ENCODE measurements at regions not wholly inside any gene's neighbourhood (a gene's known extent, or its start where the extent isn't known, plus 50 kb on each side); places are given as distances from the start of the nearest gene placed in this dataset.

DNA sequence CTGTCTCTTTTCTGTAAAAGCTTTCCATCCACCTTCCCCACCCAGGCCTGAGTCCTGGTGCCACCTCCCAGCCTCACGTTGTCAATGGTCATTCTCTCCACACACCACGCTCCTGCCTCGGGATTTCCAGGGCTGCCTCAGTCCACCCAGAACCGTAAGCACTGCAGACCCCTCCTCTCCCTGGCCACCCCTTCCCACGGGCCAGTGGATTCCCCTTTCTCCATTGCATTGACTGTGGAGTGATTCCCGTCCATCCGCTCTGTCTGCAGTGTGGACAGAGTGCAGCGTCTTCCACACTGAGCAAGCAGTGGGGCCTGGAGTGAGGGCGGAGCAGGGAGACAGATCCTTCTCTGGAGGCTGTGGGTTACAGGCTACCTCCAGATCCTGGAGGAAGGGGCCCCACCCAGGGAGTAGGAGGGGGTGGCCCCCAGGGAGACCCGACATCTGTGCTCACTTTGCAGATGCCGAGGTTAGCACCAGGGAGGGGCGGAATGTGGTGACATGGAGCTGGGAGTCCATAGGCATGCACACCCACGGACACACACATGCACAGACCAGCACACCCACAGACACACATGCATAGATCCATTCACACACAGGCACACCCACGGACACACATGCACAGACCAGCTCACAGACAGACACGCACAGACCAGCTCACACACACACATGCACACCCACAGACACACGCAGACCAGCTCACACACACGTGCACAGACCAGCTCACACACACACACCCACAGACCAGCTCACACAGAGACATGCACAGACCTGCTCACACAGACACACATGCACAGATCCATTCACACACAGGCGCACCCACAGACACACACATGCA, 109.6 kb upstream of the B3GAT1 start:
- no peak overlapping the region for H3K4me3 ChIP-seq (ENCODE audit: low read length)
- H3K4me1 ChIP-seq (ENCODE audit: control insufficient read depth, insufficient read depth, low read length), result no peaks in the 10 kb centered on the region
- H3K27me3 ChIP-seq (ENCODE audit: control insufficient read depth, insufficient read depth, low read length), result no peaks in the 10 kb centered on the region
- H3K9ac ChIP-seq (ENCODE audit: low read length), result no peak overlapping the region
- H3K27ac ChIP-seq (ENCODE audit: low read depth, low read length), result no peak overlapping the region
- H3K36me3 ChIP-seq (ENCODE audit: control insufficient read depth, insufficient read depth, low read length), result no peaks in the 10 kb centered on the region

DNA sequence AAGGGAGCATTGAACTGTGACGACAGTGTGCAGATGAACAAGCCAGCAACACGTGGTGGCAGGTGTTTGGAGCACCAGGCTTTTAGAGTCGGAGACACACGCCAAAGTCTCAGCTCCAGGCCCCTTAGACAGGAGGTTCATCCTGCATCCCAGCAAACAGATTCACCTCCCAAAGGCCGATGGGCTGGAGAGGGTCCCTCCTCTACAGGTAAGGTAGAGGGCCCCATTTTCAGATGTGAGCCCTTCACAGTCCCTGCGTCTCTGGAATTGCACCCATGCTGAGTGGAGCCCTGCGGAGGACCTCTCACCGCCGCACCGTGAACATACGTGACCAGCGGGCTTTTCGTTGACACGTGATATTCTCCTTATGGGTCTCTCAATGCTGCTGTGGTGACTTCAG, 109.0 kb upstream of the B3GAT1 start:
- no peaks in the 10 kb centered on the region for H3K4me1 ChIP-seq (ENCODE audit: control insufficient read depth, insufficient read depth, low read length)

DNA sequence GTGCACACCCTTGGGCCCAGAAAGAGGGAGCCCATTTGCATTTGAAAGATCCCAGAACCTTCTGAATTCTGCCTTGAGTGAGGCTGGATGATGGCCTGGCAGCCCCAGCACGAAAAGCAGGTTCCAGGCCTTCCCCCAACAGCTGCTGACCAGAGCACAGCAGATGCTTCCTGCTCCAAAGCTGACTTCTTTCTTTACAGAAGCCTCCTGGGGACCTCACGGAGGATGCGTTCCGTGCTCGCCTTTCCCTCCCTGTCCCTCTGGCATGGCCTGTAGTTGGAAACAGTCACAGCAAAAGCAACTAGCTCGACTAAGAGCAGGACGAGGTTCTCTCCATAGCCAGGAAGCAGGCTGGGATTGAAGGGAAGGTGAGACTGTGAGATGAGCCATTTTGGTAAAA, 107.7 kb upstream of the B3GAT1 start:
- no peaks in the 10 kb centered on the region for H3K36me3 ChIP-seq (ENCODE audit: control insufficient read depth, insufficient read depth, low read length)
- H3K9ac ChIP-seq (ENCODE audit: low read length), result no peak overlapping the region
- H3K27me3 ChIP-seq (ENCODE audit: control insufficient read depth, insufficient read depth, low read length), result no peaks in the 10 kb centered on the region
- H3K4me1 ChIP-seq (ENCODE audit: control insufficient read depth, insufficient read depth, low read length), result no peaks in the 10 kb centered on the region
- H3K27ac ChIP-seq (ENCODE audit: low read depth, low read length), result no peak overlapping the region
- H3K4me3 ChIP-seq (ENCODE audit: low read length), result no peak overlapping the region

More for the DNA sequence above, 109.0 kb upstream of the B3GAT1 start:
- Histone ChIP-seq H3K9ac (ENCODE audit: low read length) (no peak overlapping the region), H3K36me3 (ENCODE audit: control insufficient read depth, insufficient read depth, low read length) (no peaks in the 10 kb centered on the region), H3K27me3 (ENCODE audit: control insufficient read depth, insufficient read depth, low read length) (no peaks in the 10 kb centered on the region), H3K4me3 (ENCODE audit: low read length) (no peak overlapping the region), H3K27ac (ENCODE audit: low read depth, low read length) (no peak overlapping the region)

DNA sequence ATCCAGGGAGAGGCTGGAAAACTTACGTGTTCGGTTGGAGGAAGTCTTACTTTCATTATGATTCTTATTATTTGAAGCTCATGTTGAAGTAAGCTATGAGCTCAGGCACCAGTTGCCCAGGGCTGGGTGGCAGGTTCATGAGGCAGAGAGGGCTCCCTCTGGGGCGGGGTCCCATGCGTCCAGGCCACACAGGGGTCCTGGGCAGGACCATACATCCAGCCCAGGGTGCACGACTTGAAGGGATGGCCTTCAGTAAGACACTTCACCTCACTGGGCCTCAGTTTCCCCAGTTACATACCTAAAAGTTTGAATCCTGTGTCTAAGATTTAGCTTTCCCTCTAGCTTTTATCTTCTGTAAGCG, 107.3 kb upstream of the B3GAT1 start:
- no peaks in the 10 kb centered on the region for H3K4me1 ChIP-seq (ENCODE audit: control insufficient read depth, insufficient read depth, low read length)

DNA sequence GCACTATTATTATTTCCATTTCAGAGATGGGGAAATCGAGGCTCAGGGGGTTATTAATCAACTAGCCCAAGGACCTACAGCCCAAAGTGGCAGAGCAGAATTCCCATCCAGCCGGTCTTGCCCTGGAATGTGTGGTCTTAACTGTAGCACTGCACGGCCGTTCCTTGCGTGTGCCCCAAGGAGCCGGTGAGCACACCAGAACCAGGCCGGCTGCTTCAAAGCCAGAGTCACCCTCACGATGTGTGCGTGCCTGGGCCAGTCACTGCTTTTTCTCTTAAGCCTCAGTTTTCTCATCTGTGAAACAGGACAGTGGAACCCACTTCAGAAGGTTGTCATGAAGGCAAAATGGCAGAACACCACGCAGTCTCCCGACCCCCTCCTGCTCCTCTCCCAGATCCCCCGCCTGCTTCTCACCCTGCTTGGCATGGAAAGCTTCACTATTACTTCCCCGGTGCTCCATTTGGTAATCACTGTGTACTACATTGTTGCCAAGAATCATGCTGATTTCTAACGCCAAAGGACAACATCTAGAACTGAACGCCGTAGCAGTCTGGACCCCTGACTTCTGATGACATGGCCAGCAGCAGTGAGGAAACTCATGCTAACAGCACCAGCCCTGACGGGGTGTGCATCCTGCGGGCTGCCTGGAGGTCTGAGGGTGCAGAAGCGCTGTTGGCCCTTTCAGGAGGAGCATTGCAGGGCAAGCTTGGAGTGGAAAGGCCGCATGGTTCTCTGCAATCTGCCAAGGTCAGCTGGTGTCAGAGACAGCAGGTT, 106.8 kb upstream of the B3GAT1 start:
- H3K27ac ChIP-seq (ENCODE audit: low read depth, low read length), result no peak overlapping the region
- H3K4me1 ChIP-seq (ENCODE audit: control insufficient read depth, insufficient read depth, low read length), result no peaks in the 10 kb centered on the region
- no peak overlapping the region for H3K9ac ChIP-seq (ENCODE audit: low read length)

More for the DNA sequence above, 107.3 kb upstream of the B3GAT1 start:
- Histone ChIP-seq H3K27me3 (ENCODE audit: control insufficient read depth, insufficient read depth, low read length) (no peaks in the 10 kb centered on the region), H3K9ac (ENCODE audit: low read length) (no peak overlapping the region), H3K36me3 (ENCODE audit: control insufficient read depth, insufficient read depth, low read length) (no peaks in the 10 kb centered on the region), H3K27ac (ENCODE audit: low read depth, low read length) (no peak overlapping the region), H3K4me3 (ENCODE audit: low read length) (no peak overlapping the region)

DNA sequence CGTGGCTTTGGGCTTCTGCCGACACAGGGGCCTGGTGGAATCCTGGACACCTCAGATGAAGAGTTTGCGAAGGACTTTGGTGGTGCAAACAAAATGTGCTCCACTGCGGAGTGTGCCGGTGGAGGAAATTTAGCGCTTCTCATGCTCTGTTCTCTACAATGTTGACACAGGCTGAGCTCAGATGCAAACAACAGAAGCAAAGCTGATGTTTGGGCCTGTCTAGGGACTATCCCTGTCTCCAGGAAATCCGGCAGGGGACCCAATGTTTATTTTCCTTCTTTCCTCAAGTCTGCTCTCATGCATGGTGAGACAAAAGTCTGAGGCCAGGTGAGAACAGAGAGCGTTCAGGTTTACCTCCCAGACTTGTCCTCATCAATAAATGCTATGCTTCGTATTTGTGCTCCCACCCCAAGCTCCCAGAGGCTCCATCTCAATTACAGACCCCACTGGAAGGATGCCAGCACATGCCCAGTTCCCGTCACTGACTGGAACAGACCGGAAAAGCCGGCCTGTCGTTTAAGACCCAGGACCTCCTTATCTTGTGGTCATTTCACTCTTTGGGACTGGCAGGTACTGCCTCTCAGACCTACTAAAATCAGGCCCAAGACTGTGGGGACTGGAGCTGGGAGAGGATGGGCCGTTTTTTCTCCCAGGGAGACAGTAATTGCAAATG, 105.7 kb upstream of the B3GAT1 start:
- H3K27me3 ChIP-seq (ENCODE audit: control insufficient read depth, insufficient read depth, low read length), result no peaks in the 10 kb centered on the region
- no peaks in the 10 kb centered on the region for H3K4me1 ChIP-seq (ENCODE audit: control insufficient read depth, insufficient read depth, low read length)
- H3K4me3 ChIP-seq (ENCODE audit: low read length), result no peak overlapping the region
- no peak overlapping the region for H3K9ac ChIP-seq (ENCODE audit: low read length)
- H3K36me3 ChIP-seq (ENCODE audit: control insufficient read depth, insufficient read depth, low read length), result no peaks in the 10 kb centered on the region
- H3K27ac ChIP-seq (ENCODE audit: low read depth, low read length), result no peak overlapping the region

More for the DNA sequence above, 106.8 kb upstream of the B3GAT1 start:
- no peaks in the 10 kb centered on the region for H3K36me3 ChIP-seq (ENCODE audit: control insufficient read depth, insufficient read depth, low read length)
- no peaks in the 10 kb centered on the region for H3K27me3 ChIP-seq (ENCODE audit: control insufficient read depth, insufficient read depth, low read length)
- no peak overlapping the region for H3K4me3 ChIP-seq (ENCODE audit: low read length)

DNA sequence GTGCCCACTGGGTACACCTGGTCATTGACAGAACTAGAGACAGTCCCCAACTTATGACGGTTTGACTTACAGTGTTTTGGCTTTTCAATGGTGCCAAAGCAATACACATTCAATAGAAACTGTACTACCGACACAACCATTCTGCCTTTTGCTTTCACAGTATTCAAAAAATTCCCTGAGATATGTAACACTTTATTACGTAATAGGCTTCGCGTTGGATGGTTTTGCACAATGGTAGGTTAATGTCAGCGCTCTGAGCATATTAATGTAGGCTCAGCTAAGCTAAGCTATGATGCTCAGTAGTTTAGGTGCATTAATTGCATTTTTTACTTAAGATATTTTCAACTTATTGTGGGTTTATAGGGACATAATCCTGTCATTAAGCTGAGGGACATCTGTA, 105.1 kb upstream of the B3GAT1 start:
- Histone ChIP-seq H3K27ac (ENCODE audit: low read depth, low read length) (no peak overlapping the region), H3K4me1 (ENCODE audit: control insufficient read depth, insufficient read depth, low read length) (no peaks in the 10 kb centered on the region), H3K4me3 (ENCODE audit: low read length) (no peak overlapping the region), H3K36me3 (ENCODE audit: control insufficient read depth, insufficient read depth, low read length) (no peaks in the 10 kb centered on the region), H3K27me3 (ENCODE audit: control insufficient read depth, insufficient read depth, low read length) (no peaks in the 10 kb centered on the region), H3K9ac (ENCODE audit: low read length) (no peak overlapping the region)

DNA sequence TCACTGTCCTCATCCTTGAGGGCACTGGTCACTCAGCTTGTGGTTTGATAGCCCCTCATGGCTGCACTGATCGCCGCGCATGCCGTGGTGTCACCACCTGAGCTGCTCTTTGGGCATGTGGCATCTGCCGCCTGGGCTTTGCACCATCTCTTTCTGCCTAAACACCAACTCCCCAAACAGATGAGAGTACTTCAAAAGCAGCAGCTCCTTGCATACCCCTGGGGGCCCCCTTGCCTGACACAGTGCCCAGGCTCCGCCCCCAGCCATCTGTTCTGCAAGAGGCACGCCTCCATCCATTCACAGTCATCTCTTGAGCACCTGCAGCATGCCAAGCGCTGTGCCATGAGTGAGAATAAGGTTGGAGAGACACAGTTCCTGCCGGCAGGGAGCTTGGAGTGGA, 104.5 kb upstream of the B3GAT1 start:
- Histone ChIP-seq H3K9ac (ENCODE audit: low read length) (no peak overlapping the region), H3K4me3 (ENCODE audit: low read length) (no peak overlapping the region), H3K27ac (ENCODE audit: low read depth, low read length) (no peak overlapping the region), H3K36me3 (ENCODE audit: control insufficient read depth, insufficient read depth, low read length) (no peaks in the 10 kb centered on the region), H3K27me3 (ENCODE audit: control insufficient read depth, insufficient read depth, low read length) (no peaks in the 10 kb centered on the region), H3K4me1 (ENCODE audit: control insufficient read depth, insufficient read depth, low read length) (no peaks in the 10 kb centered on the region)

DNA sequence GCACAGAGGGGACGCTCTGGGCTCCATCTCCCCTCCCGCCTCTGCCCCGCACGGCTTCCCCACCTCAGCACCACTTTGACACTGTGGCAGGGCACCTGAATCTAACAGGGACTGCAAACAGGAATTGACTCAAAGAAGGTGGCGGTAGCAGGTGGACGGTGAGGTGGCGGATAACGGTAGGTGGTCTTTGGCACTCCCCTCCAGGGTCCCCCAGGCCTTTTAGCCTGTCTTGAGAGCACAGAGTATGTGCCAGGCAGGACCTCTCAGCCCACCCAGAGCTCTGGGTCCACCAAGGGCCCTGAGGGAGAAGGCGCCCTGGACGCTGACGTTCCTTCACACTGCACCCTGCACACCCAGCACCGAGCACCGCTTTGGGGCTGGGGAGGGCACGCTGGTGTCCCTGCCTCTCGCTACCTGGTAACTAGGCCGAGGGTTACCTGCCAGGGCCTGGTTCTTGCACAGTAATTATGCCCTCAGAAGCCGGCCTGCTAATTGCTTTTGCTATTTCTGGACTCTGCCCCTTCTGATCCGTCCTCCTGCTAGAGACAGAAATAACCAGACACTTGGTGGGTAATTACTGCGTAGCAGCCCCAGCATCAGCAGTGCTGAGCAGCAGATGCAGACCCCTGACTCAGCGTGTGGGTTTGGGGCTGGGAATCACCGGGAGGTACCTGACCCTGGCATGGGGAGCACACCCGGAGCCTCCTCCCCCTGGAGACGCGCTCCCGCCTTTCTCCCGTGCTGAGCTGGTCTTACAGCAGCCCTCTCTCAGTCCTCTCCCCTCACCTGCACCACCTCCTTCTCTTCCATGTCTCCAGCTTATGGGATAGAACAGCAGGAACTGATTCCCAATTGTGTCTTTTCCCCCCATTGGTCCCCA, 103.3 kb upstream of the B3GAT1 start:
- no peaks in the 10 kb centered on the region for H3K4me1 ChIP-seq (ENCODE audit: control insufficient read depth, insufficient read depth, low read length)
- H3K27ac ChIP-seq (ENCODE audit: low read depth, low read length), result no peak overlapping the region
- H3K27me3 ChIP-seq (ENCODE audit: control insufficient read depth, insufficient read depth, low read length), result no peaks in the 10 kb centered on the region
- H3K4me3 ChIP-seq (ENCODE audit: low read length), result no peak overlapping the region
- H3K9ac ChIP-seq (ENCODE audit: low read length), result no peak overlapping the region
- H3K36me3 ChIP-seq (ENCODE audit: control insufficient read depth, insufficient read depth, low read length), result no peaks in the 10 kb centered on the region

DNA sequence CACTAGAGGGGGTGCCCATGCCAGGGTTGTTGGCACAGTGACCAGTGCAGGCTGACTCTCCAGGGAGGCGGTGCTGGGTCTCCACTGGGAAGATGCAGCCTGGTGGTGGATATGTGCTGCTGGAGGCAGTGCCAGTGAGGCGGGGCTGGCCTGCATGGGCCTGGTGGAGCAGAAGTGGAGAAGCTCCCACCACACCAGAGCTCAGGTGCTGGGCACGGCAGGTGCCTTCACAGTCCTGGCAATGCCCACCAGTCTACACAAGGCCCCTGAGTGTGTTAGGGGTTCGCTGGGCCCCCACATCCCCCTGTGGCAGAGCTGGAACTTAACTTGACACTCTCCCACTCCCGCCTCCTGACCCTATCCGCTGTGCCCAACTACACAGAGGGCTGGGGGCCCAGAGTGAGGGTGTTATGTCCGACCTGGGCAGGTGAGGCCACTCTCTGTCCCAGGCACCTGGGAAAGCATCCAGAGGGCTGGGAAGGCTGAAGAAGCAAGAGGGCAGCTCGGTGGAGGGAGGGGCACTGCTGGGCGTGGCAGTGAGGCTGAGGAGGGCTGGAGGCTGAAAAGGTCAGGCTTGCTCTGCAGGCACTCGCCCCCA, 102.4 kb upstream of the B3GAT1 start:
- H3K27me3 ChIP-seq (ENCODE audit: control insufficient read depth, insufficient read depth, low read length), result no peaks in the 10 kb centered on the region
- no peak overlapping the region for H3K27ac ChIP-seq (ENCODE audit: low read depth, low read length)
- H3K4me1 ChIP-seq (ENCODE audit: control insufficient read depth, insufficient read depth, low read length), result no peaks in the 10 kb centered on the region
- H3K36me3 ChIP-seq (ENCODE audit: control insufficient read depth, insufficient read depth, low read length), result no peaks in the 10 kb centered on the region
- no peak overlapping the region for H3K9ac ChIP-seq (ENCODE audit: low read length)
- H3K4me3 ChIP-seq (ENCODE audit: low read length), result no peak overlapping the region

DNA sequence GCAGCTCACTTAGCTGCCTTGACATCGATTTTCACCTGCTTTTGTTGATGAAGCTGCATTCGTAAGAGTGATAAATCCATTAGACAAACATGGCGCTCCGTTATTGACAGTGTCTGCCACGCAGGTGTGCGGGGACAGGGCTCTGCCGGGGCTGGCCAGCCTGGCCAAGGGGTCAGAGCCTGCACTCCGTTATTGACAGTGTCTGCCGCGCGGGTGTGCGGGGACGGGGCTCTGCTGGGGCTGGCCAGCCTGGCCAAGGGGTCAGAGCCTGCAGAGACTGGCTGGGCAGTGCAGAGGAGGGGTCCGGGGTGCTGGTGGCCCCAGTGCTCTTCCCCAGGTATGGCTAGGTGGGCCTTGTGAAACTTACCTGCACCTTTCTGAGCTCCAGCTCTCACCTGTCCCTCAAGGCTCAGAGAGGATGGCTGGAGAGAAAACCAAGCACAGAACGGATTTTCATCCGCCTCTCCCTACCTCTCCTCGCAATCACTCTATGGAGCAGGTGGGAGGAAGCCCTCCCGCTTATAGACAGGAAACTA, 101.6 kb upstream of the B3GAT1 start:
- H3K4me3 ChIP-seq (ENCODE audit: low read length), result no peak overlapping the region
- H3K4me1 ChIP-seq (ENCODE audit: control insufficient read depth, insufficient read depth, low read length), result no peaks in the 10 kb centered on the region
- no peaks in the 10 kb centered on the region for H3K36me3 ChIP-seq (ENCODE audit: control insufficient read depth, insufficient read depth, low read length)
- no peak overlapping the region for H3K9ac ChIP-seq (ENCODE audit: low read length)
- no peak overlapping the region for H3K27ac ChIP-seq (ENCODE audit: low read depth, low read length)
- H3K27me3 ChIP-seq (ENCODE audit: control insufficient read depth, insufficient read depth, low read length), result no peaks in the 10 kb centered on the region
